Fibroblast of lung (primary cell): ENCODE measurements at regions not wholly inside any gene's neighbourhood (a gene's known extent, or its start where the extent isn't known, plus 50 kb on each side); places are given as distances from the start of the nearest gene placed in this dataset.

Experiments used
- DNase-seq, 2 donors: peaks; one replicate each; pipeline versions ENCODE4 v3.0.0 to v3.0.0-alpha.2; 2010; ENCODE audit warnings: low read depth in 2 of 2
- H2AFZ ChIP-seq: 2 replicates; pipeline ENCODE4 v1.5.1; 2012; ENCODE audit warnings: low read length, control low read depth, inconsistent platforms
- H3K27ac ChIP-seq: 2 replicates; pipeline ENCODE4 v1.5.1; 2011; ENCODE audit warnings: low read length, control low read depth; ENCODE audit not compliant: insufficient read depth
- H3K27me3 ChIP-seq: 2 replicates; pipeline ENCODE4 v1.5.1; 2011; ENCODE audit warnings: mild to moderate bottlenecking, low read length; ENCODE audit not compliant: control insufficient read depth, insufficient read depth
- H3K36me3 ChIP-seq: 2 replicates; pipeline ENCODE4 v1.5.1; 2011; ENCODE audit warnings: low read length; ENCODE audit not compliant: control insufficient read depth, insufficient read depth
- H3K4me1 ChIP-seq: 2 replicates; pipeline ENCODE4 v1.5.1; 2011; ENCODE audit warnings: low read length; ENCODE audit not compliant: control insufficient read depth, insufficient read depth; ENCODE audit errors: extremely low read depth
- H3K4me2 ChIP-seq: 2 replicates; pipeline ENCODE4 v1.5.1; 2011; ENCODE audit warnings: low read length, control low read depth; ENCODE audit not compliant: insufficient read depth; ENCODE audit errors: extremely low read depth
- H3K4me3 ChIP-seq, 4 experiments: fragments of 200-600 bp in 1 of 4; sonication (generic) in 1 of 4; replicated peaks in 1 of 4; 2 replicates each; pipeline ENCODE4 v1.5.1; 2011 to 2016; ENCODE audit warnings: low read length in 4 of 4, low read depth in 3 of 4, mild to moderate bottlenecking in 3 of 4, control low read depth in 2 of 4, inconsistent platforms in 1 of 4, mixed read lengths in 1 of 4; ENCODE audit not compliant: insufficient read depth in 1 of 4; ENCODE audit errors: control extremely low read depth in 1 of 4
- H3K79me2 ChIP-seq: 2 replicates; pipeline ENCODE4 v1.5.1; 2012; ENCODE audit warnings: mild to moderate bottlenecking, low read length, inconsistent platforms; ENCODE audit not compliant: control insufficient read depth, insufficient read depth
- H3K9ac ChIP-seq: 2 replicates; pipeline ENCODE4 v1.5.1; 2011; ENCODE audit warnings: mild to moderate bottlenecking, low read length, control low read depth; ENCODE audit not compliant: insufficient read depth
- H3K9me3 ChIP-seq: 2 replicates; pipeline ENCODE4 v1.5.1; 2012; ENCODE audit warnings: low read depth, low read length; ENCODE audit not compliant: control insufficient read depth, insufficient read depth
- H4K20me1 ChIP-seq: 2 replicates; pipeline ENCODE4 v1.5.1; 2011; ENCODE audit warnings: low read length; ENCODE audit not compliant: control insufficient read depth, insufficient read depth; ENCODE audit errors: extremely low read depth
- CTCF ChIP-seq, 2 donors: IDR thresholded peaks in 1 of 2; conservative IDR thresholded peaks in 1 of 2; 1 replicate in 1 of 2; 2 replicates in 1 of 2; pipeline ENCODE4 v1.5.1; 2011 to 2012; ENCODE audit warnings: low read length in 2 of 2, control low read depth in 1 of 2, inconsistent platforms in 1 of 2, low read depth in 1 of 2, mild to moderate bottlenecking in 1 of 2
- EZH2 ChIP-seq: IDR thresholded peaks from 2 replicates; pipeline ENCODE4 v1.5.1; 2012; ENCODE audit warnings: low read length, control low read depth, mild to moderate bottlenecking; ENCODE audit errors: missing control alignments

- Histone ChIP-seq H4K20me1 (no peaks in the 10 kb centered on the region), H3K4me2 (no peak overlapping the region), H3K4me3 (no peak overlapping the region), H3K79me2 (no peaks in the 10 kb centered on the region), H3K27me3 (no peaks in the 10 kb centered on the region), H3K9ac (no peak overlapping the region), H2AFZ (no peak overlapping the region), H3K27ac (no peak overlapping the region), H3K9me3 (no peaks in the 10 kb centered on the region), H3K4me1 (peaks cover 16% of the 10 kb centered on the region), H3K36me3 (no peaks in the 10 kb centered on the region)
- TF ChIP-seq CTCF (conservative IDR thresholded peaks at IDR 0.05 in 1 of 2, IDR thresholded peaks at IDR 0.05 in 1 of 2; ENCODE audit: low read depth in 1 of 2, low read length in 2 of 2) (no peak), EZH2 (no peak)
- no peak for DNase-seq
Measured at GRCh38 chr9:87269296-87270176, 228.1 kb upstream of the DAPK1 start.

GRCh38 chr9:87270221-87270847 lies 227.3 kb upstream of the DAPK1 start:
- Histone ChIP-seq H3K27me3 (no peaks in the 10 kb centered on the region), H3K27ac (peak overlapping the region; percentile 49), H2AFZ (peak overlapping the region; percentile 67), H3K9ac (no peak overlapping the region), H3K79me2 (no peaks in the 10 kb centered on the region), H3K4me2 (peak overlapping the region; percentile 55), H4K20me1 (no peaks in the 10 kb centered on the region), H3K36me3 (no peaks in the 10 kb centered on the region), H3K4me3 (no peak overlapping the region), H3K4me1 (peaks cover 16% of the 10 kb centered on the region), H3K9me3 (no peaks in the 10 kb centered on the region)
- TF ChIP-seq EZH2 (no peak), CTCF (conservative IDR thresholded peaks at IDR 0.05 in 1 of 2, IDR thresholded peaks at IDR 0.05 in 1 of 2; ENCODE audit: low read depth in 1 of 2, low read length in 2 of 2) (no peak)
- peak; percentile 49 for DNase-seq

- Histone ChIP-seq H3K9ac (no peak overlapping the region), H3K36me3 (no peaks in the 10 kb centered on the region), H4K20me1 (no peaks in the 10 kb centered on the region), H3K4me1 (peaks cover 16% of the 10 kb centered on the region), H2AFZ (peak overlapping the region; percentile 67), H3K4me2 (peak overlapping the region; percentile 55), H3K9me3 (no peaks in the 10 kb centered on the region), H3K4me3 (no peak overlapping the region), H3K27me3 (no peaks in the 10 kb centered on the region), H3K27ac (no peak overlapping the region), H3K79me2 (no peaks in the 10 kb centered on the region)
- TF ChIP-seq CTCF (conservative IDR thresholded peaks at IDR 0.05 in 1 of 2, IDR thresholded peaks at IDR 0.05 in 1 of 2; ENCODE audit: low read depth in 1 of 2, low read length in 2 of 2) (no peak), EZH2 (no peak)
- no peak for DNase-seq
Measured at GRCh38 chr9:87270848-87271234, 226.8 kb upstream of the DAPK1 start.
